Amniotic stem cell (primary cell): ENCODE measurements at regions not wholly inside any gene's neighbourhood (a gene's known extent, or its start where the extent isn't known, plus 50 kb on each side); places are given as distances from the start of the nearest gene placed in this dataset.
A peak's percentile ranks its signal among the peaks of the same experiment; 100 is the strongest.
"Not testable (repeated sequence)": the region's sequence is repeated elsewhere in the genome, so short reads cannot be mapped to it uniquely, and the experiment has no call there.

Experiments
- DNase-seq: peaks from one replicate; lab custom pipeline; 2025; lab: John Stamatoyannopoulos, UW

DNA sequence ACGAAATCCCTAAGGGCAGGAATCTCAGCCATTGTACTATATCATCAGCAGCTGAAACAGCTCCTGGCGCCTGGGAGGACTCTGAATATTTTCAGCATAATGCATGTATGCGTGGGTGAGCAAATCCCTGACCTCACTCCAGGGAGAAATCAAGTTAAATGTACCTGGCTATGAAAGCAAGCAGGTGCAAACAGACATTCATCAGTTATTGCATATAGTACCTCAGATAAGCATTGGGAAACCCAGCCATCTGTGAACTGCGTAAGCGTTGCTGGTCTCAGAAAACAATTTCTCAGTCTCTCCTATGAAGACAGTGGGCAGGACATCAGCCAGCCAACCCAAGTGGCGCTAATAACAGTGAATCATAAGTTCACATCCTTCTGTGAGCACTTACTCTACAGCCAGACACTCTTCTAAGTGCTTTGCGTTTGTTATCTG, 622.6 kb downstream of the EPM2A start:
- no peak for DNase-seq

DNA sequence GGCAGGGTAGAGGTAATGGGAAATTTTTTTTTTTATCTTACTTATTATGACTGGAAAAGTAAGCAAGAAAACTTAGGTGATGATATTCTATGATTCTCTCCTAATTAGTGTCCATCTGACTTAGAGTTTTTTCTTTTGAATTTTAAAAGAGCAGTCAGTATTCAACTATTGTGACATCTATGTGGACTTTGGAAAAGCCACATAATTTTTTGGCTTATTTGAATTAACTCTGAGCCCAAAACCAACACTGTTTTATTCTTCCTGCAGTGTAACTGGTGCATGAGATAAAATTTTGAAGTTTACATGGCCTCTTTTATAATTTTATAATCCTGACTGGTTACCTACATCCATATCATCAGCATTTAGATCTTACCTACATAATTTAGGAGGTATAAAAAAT, 619.7 kb downstream of the EPM2A start:
- no peak for DNase-seq

DNA sequence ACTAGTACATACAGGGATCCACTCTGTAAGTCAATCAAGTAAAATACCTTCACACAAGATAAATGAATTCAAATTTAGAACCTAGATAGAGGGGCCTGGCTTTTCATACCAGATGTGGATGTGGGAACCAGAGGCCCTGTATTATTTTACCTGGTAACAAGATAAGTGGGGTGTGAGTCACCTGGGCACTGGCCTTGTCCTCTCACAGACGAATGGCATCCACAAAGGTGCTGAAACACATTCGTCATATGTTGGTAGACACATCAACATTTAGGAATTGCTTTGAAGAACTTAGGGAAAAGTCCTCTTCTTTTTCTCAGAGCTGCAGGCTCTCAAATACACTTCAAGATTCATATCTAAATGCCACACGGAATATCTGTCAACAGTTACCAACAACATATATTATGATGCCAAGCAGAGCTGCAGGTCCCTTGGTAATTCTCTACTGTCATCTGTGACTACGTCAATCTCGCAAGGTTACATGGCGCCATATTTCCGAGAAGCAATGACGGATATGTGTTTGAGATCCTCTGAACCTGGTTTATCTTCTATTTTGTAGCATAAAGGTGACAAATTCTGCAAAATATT, 618.6 kb downstream of the EPM2A start:
- DNase-seq = no peak

DNA sequence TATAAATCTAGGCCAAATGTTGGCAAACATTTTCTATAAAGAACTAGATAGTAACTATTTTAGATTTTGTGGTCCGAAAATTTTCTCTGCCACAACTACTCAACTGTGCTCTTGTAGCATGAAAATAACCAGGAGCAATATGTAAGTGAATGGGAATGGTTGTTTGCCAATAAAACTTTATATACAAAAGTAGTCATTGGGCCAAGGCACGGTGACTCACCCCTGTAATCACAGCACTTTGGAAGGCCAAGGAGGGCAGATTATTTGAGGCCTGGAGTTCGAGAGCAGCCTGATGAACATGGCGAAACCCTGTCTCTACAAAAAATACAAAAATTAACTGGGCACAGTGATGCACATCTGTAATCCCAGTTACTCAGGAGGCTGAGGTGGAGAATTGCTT, 617.1 kb downstream of the EPM2A start:
- DNase-seq = no peak

DNA sequence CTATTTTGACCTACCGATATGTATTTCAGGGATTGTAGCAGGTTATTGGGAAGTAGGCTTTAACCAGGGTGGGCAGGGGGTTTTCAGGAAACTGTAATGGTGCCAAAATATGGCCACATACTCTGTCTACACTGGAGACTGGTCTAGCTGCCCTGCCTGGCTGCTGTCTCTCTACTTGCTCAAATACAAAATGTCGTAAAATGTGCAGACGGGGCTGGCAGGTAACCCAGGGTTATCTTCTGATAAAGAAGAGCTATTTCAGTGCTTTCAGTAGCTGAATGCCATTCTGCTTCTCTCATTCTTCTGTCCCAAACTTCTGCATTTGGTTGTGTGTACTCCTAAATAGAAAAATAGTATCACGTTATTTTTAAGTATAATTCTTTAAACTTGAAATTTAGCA, 616.2 kb downstream of the EPM2A start:
- no peak for DNase-seq

DNA sequence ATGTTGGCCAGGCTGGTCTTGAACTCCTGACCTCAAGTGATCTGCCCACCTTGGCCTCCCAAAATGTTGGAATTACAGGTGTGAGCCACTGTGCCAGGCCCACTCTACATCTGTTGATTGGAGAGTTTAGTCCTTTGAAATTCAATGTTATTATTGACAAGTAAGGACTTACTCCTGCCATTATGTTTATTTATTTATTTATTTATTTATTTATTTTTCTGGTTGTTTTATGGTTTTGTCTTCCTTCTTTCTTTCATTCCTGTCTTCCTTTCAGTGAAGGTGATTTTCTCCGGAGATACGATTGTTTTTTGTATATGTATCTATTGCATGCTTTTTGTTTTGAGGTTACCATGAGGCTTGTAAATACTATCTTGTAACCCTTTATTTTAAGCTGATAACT, 602.6 kb downstream of the EPM2A start:
- DNase-seq = no peak

DNA sequence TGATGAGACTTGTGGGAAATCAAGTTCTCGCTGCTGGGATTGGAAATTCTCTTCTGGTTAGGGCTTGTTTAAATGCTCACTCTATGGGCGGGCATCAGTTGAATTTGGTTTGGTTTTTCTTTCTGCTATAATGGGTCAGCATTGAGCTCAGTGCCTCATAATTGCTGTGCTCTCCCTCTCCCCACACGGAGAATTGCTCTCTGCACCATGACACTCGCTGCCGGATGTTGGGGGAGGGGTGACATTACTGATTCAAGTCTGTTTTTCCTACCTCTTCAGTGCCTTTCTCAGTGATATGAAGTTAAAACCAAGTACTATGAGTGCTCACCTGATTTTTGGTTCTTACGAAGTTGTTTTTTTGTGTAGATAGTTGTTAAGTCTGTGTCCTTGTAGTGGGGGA, 599.6 kb downstream of the EPM2A start:
- DNase-seq = no peak

DNA sequence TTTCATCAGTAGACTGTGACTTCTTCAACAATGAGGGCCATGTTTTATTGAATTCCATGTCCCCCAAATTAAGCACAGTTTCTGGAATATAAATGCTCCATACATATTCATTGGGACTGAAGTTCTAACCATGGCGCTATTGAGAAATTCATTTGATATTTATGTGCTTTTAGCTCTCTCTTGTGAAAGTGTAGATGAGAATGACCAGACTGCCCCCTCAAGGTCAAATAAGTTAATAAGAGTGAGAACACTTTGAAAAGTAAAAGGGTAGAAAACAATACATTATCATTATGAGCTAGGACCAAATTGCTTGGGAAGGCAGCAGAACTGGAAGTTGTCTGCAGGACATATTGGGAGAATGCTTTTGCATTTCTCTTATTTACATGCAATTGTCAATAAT, 597.9 kb downstream of the EPM2A start:
- no peak for DNase-seq

DNA sequence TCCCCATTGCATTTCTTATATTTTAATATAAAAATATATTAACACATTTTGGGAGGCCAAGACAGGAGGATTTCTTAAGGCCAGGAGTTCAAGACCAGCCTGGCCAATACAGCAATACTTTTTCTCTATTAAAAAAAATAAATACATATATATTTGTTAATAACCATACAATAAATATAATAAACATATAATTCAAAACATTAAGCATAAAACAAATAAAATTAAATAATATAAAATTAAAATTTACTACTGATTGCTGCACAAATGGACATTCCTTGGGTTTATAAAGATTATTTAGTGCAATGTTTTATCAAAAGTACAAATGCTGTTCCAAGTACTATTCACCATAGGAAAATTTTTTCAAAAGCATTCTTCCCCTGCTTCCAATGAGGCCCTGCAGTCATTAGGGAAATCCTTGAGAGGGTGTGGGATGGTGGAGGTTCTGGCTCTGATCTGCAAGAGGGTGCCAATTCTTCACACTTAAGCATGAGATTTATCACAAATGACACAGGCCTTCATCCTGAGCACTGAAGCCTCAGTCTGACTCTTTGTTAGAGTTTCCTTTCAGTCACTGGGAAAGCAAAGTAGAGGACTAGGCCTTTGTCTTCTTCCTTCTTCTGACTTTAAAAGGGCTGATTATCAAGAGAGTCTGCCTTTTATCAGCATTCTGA, 596.7 kb downstream of the EPM2A start:
- no peak for DNase-seq

DNA sequence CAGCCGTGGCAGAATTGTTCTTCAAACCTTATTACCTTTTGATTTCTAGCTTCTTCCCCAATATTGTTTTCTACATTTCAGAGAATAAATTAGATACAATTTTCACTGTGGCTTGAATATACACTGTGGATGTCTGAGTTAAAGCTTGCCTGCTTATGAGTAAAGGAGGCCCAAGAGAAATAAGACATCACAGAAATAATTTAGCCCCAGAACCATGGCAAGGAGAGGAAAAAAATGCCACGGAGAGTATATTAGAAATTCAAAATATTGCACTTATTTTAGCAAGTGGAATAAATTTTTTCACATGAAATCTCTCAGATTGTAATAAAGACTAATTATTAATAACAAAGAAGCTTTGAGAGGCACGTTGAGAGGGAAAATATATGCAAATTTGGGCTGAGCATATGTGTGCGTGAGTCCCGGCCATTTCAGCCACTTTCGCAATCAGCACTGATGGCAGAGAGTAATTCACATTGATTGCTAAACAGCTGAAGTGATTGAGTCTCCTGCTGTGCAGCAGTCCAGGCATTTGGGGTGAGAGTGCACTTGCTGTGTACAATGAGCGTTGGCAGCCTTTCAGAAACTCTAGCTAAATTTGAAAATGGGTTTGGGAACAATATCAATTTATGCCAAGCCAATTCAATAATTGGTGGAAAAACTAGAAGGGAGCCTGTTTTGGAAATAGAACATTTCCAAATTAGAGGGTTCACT, 596.0 kb downstream of the EPM2A start:
- DNase-seq = no peak

DNA sequence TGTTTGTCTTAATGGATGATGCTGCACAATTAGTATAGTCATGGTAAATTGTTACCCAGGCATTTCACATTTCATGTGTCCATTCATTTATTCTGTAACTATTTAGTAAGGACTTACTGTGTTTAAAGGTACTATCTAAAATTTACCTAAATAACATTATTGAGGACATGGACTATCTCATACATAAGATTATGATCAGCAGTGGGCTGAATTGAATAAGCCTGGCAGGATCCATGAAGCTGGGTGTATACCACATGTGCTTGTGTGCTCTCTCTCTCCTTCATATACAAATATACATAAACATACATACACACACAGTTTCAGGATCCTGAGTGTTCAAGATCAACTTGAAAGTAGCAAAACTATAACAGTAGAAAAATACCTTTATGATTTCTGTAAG, 595.4 kb downstream of the EPM2A start:
- DNase-seq = no peak

DNA sequence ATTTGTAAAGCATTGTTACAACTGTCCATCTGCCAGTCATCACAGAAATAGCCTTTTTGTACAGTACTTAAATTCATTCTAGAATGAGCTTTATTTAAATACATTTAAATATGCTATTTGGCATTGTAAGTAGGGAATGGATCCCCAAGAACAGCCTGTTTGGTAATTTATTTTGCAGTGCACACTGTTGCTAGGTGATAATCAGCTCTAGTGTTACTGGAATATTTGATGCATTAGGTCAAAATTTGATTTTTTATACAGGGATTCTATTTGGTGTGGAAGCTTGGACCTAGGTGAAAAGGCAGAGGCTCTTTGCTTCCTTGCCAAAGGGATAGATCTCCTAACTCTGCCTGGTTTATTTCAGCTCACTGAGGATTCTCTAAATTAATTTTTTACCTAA, 593.7 kb downstream of the EPM2A start:
- no peak for DNase-seq

DNA sequence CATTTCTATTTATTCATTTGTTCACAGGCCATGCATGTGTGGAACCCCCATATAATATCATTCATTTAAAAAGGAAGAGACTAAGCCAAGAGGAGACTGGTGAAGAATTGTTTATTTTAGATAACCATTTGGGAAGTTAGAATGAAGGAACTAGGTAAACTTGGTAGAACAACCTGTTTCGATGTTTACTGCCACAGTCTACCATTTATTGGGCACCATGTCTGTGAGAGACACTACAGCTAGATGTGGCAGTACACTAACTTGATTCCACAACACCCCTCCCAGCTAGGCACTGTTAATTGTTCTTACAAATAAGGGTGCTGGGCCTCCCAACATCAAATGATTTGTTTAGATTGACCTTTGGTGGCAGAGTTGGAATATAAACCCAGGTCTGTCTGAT, 592.4 kb downstream of the EPM2A start:
- no peak for DNase-seq

DNA sequence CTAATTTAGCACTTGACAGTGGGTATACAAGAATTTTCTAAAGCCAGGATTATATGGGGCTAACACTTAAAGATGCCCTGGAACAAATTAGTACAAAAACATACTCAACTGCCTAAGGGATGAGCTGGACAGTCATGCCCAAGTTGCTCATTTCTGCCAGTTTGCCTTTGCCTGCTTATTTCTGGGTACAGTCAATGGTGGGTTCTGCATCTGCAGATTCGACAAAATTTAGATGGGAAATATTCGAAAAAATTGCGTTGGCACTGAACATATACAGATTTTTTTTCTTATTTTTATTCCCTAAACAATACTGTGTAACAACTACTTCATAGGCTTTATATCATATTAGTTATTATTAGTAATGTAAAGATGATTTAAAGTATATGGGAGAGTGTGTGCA, 591.9 kb downstream of the EPM2A start:
- DNase-seq = no peak

DNA sequence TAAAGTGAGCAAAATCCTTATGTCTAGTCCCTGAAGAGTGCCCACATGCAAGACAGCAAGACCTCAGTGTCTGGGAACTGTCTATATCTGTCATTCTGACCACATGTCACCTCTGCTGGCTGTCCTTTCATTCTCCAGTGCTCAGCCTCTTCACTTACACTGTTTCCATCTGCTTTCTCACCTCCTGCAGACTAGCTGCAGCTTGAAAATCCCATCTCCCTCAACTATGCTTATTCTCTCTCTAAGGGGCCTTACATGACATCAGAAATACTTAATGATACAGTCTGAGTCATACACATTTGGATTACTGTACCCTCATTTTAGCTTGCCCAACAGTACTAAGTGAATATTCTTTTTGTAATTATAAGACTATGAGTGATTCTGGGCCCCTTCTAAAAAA, 587.8 kb downstream of the EPM2A start:
- DNase-seq = no peak

DNA sequence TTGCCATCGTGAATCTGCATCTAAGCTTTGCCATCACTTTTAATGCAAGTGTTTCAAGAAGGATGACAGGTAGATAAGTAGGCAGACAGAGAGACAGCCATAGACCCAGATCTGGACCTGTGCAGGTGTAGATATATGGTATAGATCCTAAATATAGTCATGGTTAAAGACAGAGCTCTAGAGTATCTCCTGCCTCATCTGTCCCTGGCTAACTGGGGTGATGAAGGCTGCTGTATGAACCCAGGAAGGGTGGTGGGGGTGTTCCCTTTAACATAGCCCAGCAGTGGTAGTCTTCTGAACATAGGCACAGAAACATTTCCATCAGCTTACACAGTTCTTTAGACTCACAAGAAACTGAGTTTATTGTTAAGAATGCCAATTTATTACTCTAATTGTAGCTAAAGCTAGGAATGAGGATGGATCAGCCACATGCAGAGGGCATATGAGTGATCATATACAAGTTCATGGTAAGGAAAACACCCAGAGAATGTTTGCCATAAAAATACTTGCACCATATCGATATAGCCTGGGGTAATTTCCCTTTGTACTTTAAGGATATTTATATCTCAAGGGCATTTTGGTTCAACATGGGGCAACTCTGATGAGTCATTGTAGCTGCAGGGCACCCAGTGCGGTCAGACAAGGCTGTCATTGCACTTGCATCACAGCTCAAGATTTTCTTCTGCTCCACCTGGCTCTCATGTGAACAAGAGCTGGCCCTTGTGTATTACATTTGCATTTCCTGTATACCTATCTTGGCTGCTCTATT, 587.2 kb downstream of the EPM2A start:
- DNase-seq = peak; percentile 13

DNA sequence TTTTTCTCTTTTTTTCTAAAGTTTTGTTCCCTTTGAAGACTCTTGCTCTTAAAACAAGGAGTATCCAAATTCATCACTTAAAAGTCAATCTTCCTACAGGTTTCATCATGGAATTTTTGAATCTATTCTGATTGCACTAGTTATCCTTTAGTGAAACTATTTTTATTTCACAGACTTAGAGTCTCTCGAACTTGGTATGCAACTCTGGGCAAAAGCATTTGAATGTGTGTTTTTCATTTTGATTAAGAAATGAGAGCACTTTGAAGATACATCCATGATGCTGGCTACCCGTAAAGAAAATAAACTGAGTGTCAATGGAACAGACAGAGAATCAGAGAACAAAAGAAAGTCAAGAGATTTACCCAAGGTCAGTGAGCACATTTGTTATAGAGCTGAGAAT, 586.5 kb downstream of the EPM2A start:
- DNase-seq = no peak

DNA sequence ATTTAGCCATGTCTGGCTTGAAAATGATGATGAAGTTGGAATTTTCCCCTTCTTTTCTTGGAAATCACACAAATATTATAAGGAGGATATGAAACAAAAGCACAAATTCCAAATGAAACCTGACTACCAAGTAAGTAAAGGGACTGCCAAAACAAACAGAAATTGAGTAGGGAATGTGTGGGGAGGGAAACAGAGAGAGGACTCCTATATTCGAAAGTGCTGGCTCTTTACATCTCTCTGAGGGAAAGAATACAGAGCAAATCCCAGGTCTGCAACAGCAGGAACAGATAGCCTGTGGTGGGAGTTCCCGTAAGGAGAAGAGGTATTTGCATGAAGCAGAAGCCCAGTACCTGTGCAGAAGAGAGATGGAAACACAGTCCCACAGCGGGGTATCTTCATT, 583.7 kb downstream of the EPM2A start:
- no peak for DNase-seq

DNA sequence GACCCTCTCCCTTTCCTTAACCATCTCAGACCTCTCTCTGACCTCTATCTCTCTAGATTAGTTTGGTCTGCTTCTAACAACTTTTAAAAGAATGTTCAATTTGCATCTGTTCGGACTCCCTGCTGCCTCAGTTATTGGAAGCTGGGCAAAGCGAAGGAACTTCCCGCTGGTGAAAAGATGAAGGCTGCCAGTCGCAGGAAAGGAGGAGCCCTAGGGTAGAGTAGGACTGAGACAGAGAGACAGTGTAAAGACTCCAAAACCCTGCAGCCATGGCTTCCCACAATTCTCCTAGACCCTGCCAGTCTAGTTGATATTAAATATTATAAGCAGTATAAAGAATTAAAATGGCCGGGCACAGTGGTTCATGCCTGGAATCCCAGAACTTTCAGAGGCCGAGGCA, 581.8 kb downstream of the EPM2A start:
- DNase-seq = no peak

DNA sequence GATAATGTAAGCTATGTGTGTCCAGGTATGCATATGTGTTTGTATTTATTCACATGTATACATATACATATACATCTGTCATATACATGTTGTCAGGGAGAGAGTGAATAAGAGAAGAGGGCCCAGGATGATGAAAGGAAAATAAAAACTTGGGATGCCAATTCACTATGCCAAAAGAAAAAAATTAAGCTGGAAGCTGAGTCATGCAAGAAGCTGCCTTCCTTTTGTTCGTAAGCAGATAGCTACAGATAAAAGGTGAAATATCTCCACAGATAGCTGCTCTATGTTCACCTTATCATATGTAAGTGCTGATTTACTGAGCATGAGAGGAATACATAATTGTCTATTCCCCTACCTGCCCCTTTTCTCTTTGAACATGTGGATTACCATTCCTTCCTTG, 579.9 kb downstream of the EPM2A start:
- no peak for DNase-seq

DNA sequence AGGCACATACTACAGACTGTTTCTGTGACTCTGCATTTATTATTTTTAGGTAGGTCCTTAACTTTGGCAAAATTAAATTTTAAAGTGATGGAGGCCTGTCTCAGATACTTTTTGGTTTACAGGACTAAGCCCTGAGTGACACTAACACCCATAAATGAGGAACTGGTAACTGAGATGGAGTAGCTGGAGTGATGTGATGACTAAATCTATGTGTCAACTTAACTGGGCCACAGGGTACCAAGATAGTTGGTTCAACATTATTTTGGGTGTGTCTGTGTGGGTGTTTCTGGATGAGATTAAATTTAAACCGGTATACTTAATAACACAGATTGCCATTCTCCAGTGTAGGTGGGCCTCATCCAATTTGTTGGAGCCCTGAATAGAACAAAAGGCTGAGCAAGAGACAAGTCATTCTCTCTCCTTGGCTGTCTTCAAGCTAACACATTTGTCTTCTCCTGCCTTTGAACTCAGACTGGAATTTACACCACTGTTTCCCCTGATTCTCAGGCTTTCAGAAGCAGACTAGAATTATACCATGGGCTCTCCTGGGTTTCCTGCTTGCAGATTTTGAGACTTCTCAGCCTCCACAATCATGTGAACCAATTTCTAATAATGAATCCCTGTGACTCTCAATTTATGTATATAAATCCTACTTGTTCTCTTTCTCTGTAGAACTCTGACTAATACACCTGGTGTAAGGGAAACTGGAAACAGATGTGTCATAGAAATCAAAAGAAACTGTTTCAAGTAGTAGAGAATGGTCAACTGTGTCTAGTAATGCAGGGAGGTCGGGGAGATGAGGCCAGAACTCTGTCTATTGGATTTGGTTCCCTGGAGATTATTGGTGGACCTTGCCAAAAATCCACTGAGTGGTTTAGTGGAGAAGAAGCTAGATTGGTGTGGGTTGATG, 579.2 kb downstream of the EPM2A start:
- no peak for DNase-seq

DNA sequence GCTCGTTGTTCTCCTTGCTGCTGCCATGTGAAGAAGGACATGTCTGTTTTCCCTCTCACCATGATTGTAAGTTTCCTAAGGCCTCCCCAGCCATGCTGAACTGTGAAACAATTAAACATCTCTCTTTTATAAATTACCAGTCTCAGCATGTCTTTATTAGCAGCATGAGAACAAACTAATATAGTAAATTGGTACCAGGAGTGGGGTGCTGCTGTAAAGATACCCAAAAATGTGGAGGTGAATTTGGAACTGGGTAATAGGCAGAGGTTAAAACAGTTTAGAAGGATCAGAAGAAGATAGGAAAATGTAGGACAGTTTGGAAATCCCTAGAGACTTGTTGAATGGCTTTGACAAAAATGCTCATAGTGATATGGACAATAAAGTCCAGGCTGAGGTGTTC, 576.7 kb downstream of the EPM2A start:
- not testable (repeated sequence) for DNase-seq
